LHCN-M2 (cell line): ENCODE measurements at regions not wholly inside any gene's neighbourhood (a gene's known extent, or its start where the extent isn't known, plus 50 kb on each side); places are given as distances from the start of the nearest gene placed in this dataset.
A peak's percentile ranks its signal among the peaks of the same experiment; 100 is the strongest.
"Not testable (repeated sequence)": the region's sequence is repeated elsewhere in the genome, so short reads cannot be mapped to it uniquely, and the experiment has no call there.

ENCODE experiments used
- DNase-seq: peaks from one replicate; pipeline ENCODE4 v3.0.0-alpha.2; 2012; ENCODE audit warnings: low read depth

DNA sequence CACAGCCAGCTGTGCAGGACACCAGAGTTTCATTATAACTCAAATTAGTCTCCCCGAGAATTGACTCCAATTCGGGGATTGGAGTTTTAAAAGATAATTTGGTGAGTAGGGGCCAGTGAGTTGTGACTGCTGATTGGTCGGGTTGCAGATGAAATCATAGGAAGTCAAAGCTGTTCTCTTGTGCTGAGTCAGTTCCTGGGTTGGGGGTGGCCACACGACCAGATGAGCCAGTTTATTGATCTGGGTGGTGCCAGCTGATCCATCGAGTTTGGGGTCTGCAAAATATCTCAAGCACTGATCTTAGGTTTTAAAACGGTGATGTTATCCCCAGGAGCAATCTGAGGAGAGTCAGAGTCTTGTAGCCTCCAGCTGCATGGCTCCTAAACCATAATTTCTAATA lies 82.7 kb upstream of the SLC66A3 start:
- DNase-seq = no peak

DNA sequence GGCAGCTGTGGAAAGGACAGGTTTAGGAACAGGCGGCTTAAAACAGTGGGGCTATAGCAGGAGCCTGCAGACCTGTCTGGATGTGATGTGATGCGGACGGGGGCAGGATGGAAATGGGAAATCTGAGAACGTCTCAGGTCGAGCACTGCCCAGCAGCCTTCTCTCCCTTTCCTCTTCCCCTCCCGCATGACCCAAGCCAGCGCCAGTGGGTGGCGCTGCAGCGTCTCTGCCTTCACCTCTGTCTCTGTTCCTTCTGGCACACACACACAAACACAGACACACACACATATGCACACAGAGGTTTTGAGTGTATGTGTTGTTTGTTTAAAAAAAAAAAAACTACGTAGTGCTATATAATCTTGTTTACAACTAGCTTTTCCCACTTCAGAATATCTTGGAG lies 82.0 kb upstream of the SLC66A3 start:
- DNase-seq = peak; percentile 19

DNA sequence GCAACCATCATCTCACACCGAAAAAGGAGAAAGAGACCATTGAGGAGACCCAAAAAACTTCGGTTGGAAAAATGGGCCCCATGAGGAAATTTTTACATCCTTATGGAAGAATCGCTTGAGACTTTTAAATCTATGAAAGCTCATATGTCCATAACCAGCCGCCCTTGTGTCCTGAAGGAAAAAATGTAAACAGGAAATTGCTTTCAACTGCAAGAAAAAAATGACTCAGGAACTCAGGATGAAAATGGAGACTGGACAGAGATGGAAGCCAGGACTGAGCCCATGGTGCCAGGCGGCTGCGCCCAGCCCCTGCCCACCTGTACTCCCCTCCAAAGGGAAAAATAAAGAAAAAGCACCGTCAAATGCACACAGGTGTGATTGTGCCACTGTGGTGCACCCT lies 81.5 kb upstream of the SLC66A3 start:
- DNase-seq = no peak

DNA sequence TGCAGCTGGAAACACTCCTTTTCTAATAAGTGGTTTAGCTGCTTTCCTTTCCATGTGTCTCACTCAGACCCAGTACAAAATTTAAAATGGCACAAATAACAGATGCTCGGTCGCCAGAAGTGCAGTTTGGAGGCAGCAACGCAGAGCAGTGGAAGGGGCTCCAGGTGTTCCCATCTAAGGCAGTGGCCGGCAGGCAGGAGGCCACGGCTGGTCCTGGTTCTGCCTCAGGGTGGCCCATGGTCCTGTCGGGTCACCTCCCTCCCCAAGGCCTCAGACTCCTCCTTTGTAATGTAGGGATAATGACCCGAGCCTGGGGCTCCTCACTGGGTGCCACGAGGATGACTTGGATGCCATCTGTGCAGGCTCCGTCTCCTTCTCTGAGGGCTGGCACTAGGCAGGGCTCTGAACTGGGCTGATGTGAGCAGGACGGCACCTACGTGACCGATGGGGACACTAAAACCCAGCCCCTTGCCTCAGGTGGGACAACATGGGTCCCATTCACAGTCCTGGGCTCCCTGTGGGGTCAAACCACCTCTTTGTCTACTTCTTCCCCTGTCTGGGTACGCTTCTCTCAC lies 80.9 kb upstream of the SLC66A3 start:
- no peak for DNase-seq

DNA sequence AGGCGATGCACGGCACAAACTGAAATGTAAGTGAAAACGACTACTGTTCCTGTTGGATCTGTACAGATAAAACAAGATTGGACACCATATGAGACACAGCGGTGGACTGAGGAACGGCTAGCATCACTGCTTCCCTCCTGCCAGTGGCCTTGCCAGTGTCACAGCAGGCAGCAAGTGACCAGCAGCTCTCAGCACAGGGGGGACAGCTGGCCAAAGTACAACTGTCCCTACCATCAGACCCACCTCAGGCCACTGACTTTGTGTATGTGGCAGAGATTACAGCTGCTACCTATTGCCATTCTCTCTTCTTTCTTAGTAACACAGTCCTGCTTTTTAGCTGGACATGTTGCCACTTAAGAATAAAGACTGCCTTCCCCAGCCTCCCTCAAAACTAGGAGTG lies 80.0 kb upstream of the SLC66A3 start:
- DNase-seq = no peak

DNA sequence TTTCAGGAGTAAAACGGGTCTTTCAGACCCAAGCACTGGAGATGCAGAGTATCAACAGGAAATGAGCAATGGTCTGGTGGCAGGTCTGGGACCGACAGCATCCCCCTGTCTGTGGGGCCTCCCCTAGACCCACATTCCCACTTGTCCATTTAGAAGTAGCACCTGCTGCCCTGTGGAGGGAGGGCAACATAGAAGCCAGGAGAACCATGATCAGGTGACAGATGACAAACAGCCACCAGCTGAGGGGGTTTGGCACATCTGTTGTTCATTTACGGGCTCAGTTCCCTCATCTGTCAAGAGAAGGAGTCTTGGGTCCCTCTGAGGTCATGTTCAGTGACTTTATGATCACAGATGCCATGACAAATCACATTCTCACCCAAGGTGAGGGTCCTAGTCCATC lies 77.9 kb upstream of the SLC66A3 start:
- no peak for DNase-seq

DNA sequence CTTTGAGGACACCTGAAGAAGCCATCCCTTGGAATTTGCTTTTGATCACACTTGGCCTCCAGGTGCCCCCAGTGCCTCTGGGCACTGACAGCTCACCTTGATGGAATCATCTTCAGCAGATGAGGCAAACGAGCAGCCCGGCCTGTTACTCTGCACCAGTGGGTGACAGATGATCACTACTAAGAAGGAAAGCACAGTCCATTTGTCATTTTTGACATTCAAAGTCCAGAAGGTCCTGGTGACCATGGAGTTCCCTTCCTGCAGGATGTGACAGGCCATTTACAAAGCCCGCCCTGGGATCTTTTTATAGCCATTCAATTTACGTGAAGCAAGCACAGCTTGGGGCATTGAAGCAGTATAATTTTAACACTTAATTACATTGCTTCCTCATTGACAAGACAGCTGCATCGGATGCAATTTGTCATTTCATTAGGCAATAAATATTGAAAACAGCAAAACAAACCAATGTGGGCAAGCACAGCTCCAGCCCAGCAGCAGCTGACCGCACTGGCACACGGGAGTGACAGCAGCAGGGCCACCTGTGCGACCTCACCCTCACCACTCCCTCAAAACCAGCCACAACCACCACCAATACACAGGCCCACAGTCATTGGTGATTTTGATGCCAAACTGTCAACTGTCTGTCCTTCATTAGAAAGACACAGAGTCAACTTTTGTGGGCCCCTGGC lies 76.0 kb upstream of the SLC66A3 start:
- DNase-seq = no peak

DNA sequence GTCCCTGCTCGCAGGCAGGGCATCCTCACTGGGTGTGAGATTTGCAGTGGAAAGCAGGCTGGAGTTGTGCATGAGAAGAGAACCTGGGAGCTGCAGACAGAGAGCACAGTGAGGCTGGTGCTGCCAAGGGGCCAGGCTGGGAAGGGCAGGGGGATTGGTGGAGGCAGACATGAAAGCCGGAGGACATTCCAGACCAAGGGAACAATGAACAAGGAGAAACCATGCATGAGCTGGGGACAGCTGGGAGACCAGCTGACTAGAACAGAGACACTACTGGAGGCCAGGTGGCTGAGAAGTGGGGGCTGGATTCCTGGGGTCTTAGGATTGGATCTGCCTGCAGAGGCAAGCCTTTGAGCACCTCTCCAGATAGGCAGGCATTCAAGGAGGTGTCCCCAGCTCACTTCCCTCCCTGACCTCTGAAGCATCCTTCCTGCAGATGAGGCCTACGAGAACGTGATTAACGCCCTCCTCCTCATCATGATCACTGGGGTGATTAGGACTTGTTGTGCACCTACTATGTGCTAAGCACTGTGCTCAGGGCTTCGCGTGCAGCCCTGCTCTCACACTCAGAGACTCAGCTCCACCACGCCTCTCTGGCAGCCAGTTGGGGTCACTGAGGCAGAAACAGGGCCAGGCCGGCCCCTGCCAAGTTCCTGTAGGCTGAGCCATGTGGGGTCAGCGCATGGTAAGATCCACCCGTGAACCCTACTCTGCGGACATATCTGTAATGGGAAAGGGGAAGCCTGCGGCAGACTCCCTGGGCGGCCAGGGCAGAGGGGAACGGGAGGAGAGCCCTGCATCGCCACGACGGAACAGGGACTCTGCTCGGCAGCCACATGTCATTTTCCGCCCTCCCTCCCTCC lies 74.8 kb upstream of the SLC66A3 start:
- no peak for DNase-seq

DNA sequence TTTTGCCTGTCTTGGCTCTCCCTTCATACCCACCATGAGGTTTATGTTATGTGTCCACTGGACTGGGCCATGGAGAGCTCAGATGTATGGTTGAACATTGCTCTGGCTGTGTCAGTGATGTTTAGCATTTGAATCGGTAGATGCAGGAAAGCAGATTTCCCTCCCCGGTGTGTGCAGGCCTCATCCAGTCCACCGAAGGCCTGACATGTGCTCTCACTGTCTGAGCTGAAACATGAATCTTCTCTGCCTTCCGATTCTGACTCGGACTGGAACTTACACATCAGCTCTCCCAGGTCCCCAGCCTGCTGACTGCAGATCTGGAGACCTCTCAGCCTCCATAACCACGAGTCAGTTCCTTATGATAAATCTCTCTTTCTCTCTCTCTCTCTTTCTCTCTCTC lies 72.4 kb upstream of the SLC66A3 start:
- no peak for DNase-seq

DNA sequence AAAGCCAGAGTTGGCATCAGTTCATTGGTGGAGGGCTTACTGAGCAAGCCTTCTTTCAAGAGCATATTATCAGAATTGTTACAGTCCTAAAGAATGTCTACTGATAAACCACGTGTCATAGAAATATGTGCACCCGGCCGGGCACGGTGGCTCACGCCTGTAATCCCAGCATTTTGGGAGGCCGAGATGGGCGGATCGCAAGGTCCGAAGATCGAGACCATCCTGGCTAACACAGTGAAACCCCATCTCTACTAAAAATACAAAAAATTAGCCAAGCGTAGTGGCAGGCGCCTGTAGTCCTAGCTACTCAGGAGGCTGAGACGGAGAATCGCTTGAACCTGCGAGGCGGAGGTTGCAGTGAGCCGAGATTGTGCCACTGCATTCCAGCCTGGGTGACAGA lies 66.4 kb upstream of the SLC66A3 start:
- DNase-seq = not testable (repeated sequence)

DNA sequence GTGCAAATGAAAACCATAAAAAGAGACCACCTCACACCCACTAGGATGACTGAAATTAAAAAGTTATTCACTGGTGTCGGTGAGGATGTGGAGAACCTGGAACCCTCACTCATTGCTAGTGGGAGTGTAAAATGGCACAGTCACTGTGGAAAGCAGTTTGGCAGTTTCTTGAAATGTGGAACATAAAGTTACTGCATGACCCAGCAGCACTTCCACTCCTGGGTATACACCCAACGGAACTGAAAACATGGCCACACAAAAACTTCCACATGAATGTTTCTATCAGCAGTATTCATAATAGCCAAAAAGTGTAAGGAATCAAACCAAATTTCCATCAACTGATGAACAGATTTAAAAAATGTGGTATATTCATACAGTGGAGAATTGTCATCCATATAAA lies 65.1 kb upstream of the SLC66A3 start:
- DNase-seq = no peak

DNA sequence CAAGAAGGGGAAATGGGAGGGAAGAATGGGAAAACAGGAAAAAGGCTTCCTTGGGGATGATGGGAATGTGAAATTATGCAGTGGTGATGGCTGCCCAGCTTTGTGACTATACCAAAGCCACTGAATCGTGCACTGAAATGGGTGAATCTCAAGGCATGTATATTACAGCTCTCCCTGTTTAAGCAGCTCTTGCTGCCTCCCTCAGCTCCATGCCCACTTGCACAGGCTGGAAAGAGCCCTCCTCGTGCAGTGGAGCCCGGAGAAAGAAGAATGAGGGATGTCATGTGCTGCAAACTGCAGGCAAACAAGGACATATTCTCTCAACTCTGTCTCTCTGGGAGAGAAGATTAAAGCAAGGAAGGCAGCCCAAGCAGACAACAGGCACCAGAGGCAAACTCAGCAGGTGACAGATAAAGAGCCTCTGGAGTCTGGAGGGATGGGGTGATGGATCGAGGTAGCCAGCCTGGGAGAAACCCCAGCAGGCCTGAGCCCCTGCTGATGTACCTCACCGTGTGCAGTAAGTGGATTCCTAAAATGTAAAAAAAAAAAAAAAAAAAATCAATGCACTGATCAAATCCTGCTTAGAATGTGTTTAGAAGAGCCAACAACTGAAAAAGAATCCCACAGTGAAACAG lies 62.4 kb upstream of the SLC66A3 start:
- no peak for DNase-seq

DNA sequence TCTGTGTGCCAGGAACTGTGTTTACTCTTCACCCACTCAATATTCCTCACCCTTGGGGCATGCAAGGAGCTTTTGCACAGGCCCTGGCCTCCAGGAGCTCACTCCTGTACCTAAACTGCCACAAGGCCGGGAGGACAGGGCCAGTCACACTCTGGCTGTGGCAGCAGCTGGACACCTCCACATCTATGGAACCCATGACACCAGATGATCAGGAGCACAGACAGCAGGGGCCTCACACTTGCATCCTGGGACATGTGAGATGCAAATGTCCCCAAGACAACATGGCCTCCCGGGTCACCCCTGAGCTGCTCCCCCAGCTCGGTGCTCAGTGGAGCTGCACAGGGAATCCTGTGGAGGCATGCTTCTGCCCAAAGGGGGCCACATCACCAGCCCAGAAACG lies 61.8 kb upstream of the SLC66A3 start:
- no peak for DNase-seq

DNA sequence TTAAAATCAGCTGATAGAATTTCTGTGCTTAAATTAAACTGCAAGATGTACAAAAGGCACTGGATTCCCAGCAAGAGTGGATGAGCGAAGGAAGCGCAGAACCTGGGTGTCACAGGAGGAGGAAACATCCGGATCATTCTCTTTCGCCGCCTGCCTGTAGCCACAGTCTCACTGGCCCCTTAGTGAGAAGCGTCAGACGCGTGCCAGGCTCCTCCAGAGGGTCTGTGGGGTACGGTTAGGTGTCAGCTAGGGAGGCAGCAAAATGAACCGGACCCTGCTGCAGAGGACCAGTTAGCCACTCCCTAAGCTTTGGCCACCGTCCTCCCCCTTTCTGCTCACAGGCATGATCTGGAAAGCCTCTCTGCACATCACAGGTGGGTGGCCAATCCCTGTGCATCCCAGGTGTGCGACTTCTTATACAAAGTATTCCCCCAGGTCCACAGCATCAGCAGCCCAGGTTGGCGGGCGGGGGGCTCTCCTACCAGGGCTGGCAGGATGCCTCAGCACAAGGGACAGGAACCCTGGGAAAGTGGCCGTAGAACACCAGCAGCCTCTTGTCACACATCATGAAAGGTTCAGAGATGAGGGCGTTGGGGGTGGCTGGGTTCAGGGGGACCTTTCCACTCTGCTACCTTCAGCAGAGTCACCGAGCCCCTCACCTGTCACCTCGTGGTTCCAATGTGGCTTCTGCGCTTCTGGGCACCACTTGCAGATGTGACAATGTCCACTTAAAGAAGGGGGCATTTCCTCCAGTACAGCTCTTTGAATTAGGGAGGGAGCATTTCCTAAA lies 61.1 kb upstream of the SLC66A3 start:
- no peak for DNase-seq

DNA sequence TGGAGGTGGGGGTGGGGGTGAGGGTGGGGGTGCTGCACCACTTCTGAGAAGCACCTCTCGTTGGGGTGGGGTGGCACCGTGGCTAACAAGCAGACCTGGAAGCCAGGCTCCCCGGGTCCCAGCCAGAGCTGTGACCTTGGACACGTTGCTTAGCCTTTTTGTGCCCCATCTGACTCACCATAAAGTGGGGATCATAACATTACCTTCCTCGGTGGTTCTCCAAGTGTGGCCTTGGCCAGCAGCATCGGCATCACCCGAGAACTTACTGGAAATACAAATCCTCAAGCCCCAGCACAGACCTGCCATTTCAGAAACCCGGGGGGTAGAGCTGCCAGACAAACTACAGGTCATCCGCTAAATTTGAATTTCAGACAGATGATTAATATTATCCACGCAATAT lies 58.7 kb upstream of the SLC66A3 start:
- DNase-seq = no peak

DNA sequence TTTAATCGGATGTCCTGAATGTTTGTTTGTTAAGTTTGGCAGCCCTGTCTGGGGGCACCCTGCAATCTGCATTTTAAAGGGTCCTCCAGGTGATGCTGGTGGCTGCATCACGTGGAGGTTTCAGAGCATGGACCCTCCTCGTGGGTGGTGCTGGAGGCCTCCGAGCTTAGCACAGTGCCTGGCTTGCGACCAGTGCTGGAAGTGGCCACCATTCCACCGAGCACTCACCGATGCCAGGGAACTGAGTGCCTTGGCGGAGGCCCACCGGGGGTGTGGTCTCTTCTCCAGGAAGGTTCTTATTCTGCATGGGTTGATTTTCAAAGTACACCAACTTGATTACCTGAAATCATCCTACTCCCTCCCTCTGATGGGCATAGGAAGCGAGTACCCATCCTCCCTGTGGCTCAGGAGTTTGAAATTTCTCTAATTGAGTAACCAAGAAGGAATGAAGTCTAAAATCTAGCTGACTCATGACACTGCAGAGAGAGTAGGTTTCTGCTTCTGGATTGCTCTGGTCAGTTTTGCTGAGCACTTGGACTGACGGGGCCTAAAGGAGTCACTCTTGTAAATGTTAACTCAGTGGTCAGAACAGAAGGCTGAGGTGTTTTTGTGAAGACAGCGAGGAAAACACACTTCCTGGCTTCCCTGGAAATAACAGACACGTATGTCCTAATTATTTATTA lies 58.1 kb upstream of the SLC66A3 start:
- DNase-seq = peak; percentile 45

DNA sequence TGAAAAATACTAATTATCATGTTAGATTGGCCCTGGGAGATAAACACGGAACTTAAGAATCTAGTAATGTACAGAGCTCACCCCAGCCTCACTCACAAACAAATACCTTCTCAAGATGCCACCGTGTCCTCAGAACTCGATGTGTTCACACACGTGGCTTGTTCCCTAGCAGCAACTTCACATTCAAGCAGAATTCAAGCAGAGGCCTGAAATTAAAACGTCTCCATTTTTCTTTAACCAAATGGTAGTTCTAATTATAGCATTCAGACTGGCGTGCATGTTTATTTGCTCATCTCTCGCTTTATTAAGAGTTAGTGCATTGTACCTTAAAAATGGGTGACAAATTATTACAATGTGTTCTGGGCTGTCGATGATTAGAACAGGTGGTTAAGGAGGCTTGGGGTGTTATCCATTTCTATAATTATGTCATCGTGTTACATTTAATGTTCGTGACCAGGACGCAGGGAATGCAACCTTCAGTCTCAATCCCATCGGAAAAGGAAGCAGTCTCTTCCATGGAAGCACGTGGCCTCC lies 57.3 kb upstream of the SLC66A3 start:
- DNase-seq = no peak

DNA sequence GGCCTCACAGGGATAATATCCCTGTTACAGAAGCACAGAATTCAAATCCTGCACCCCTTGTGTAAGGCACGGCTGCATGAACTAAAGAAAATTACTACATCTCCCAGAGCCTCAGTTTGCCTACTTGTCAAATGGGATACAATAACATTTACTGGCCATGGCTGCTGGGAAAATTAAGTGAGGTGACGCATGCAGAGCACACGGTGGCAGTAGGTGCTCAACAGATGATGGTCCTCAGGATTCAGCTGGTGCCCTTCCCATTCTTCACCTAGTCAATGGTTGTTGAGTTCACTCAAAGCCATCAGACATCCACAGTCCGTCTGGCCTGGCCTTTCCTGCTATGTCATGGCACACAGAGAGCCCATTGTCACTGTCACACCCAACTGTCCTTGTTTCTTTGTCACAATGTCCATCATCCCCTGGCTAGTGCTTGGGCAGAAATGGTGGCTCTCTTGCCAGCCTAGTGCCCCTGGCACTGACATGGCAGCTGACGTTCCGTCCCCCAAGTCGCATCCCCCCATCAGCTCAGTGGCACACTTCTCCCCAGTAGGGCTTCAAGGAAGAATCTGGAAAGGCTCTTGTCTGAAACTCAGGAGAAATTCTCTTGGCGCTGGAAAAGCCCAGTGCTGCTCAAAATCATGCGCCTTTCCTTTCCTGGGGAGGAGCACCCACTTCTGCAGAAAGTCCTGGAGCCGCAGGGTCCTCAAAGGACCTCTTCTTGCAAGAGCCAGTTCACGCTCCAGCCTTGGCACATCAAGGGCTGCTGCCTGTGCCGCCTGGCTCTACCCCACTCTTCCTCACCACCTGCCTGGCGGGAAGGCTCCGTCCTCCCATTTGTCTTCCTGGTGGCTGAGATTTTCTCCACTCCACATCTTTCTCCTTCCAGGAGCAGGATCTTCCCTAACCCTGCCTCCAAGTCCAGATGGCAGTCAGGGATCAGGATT lies 55.9 kb upstream of the SLC66A3 start:
- DNase-seq = no peak

DNA sequence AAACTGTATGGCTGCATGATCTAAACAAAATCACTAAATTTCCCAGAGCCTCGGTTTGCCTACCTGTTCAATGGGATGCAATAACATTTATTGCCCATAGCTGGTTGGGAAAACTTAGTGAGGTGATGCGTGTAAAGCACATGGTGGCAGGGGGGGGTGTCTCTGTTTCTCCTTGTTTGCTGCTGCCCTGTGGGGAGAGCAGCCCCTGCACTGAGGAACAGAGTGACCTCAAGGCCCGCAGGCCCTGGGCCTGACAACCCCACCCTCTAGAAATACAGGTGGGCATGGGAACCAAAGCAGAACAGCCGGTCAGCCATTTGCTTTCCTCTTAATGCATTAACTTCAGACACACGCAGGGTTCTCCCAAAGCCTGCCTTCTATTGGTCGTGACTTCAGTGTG lies 55.1 kb upstream of the SLC66A3 start:
- DNase-seq = no peak

DNA sequence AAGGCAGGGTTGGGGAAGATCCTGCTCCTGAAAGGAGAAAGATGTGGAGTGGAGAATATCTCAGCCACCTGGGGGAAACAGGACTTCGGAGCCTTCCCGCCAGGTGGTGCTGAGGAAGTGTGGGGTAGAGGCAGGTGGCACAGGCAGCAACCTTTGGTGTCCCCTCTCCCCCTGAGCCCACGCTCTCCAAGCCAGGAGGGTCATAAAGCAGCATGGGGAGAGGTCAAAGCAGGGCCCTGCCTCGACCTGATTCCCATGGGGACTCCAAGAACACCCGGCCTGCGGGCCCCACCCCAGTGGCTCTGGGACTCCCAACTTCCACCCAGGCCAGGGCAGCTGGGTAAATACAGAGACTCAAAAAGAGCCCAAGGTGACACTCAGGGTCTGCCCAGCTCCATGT lies 54.3 kb upstream of the SLC66A3 start:
- no peak for DNase-seq
